GM21723 (cell line): ENCODE measurements at regions not wholly inside any gene's neighbourhood (a gene's known extent, or its start where the extent isn't known, plus 50 kb on each side); places are given as distances from the start of the nearest gene placed in this dataset.
"Not testable (repeated sequence)": the region's sequence is repeated elsewhere in the genome, so short reads cannot be mapped to it uniquely, and the experiment has no call there.

Experiments
- ATAC-seq: cut with Tn5 transposase; IDR thresholded peaks from one replicate; pipeline ENCODE4 v1.9.1; 2021; ENCODE audit warnings: mild to moderate bottlenecking, moderate library complexity; ENCODE audit not compliant: unreplicated experiment

- ATAC-seq = no peak
These were observed 225.9 kb upstream of the BTBD3 start for GRCh38 chr20:11691766-11692165.

DNA sequence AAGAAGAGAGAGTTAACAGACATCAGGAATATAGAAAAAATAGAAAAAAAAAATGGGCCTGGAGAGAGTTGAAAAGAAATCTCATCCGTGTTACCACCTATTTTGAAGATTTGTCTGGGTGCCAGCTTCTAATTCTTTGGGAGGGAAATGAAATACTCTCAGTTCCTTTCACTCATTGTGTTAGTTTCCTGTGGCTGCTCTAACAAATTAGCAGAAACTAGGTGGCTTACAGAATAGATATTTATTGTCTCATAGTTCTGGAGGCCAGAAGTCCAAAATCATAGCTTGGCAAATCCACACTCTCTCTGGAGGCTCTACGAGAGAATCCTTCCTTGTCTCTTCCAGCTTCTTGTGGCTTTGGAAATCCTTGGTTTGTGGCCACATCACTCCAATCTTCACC, 225.1 kb upstream of the BTBD3 start:
- ATAC-seq = no peak

- ATAC-seq = no peak
These were observed 223.2 kb upstream of the BTBD3 start for GRCh38 chr20:11694467-11694866.

DNA sequence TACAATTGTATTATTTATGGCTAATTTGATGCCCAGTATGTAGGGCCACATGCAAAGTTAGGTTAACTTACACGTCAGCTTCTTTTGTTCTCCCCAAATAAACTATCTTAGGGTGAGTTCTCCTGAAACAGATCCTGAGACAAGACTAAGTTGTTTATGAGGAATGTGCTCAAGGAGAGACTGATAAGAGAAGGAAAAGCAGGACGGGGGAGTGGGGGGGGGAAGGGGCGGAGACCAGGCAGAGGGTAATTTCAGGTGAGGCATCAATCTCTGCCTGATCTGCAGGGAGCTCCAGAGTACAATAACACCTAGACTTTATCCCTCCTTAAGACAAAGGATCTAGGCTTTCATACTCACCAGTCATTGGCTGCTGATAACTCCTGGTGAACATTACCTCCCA, 220.6 kb upstream of the BTBD3 start:
- no peak for ATAC-seq

DNA sequence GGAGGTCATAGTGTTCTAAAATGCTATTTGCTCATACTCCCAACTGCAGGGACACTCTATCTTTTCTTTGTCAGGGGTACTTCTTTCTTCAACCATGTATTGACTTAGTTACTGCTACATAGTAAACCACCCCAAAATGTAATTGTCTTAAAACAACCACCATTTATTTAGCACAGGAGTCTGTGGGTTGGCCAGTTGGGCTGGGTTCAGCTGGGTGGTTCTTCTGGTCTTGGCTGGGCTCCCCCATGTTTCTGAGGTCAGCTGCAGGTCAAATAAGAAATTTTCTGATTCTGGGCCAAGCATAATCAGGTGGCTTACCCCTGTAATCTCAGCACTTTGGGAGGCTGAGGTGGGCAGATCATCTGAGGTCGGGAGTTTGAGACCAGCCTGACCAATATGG, 220.0 kb upstream of the BTBD3 start:
- no peak for ATAC-seq

GRCh38 chr20:11698124-11698523, 219.6 kb upstream of the BTBD3 start:
- ATAC-seq = no peak

- ATAC-seq = no peak
These were observed 216.9 kb upstream of the BTBD3 start for GRCh38 chr20:11700831-11701230.

GRCh38 chr20:11702721-11703518, 214.8 kb upstream of the BTBD3 start:
- ATAC-seq = no peak

GRCh38 chr20:11705512-11705911, 212.2 kb upstream of the BTBD3 start:
- no peak for ATAC-seq

GRCh38 chr20:11708223-11708622, 209.5 kb upstream of the BTBD3 start:
- ATAC-seq = not testable (repeated sequence)

GRCh38 chr20:11711214-11711613, 206.5 kb upstream of the BTBD3 start:
- ATAC-seq = no peak

DNA sequence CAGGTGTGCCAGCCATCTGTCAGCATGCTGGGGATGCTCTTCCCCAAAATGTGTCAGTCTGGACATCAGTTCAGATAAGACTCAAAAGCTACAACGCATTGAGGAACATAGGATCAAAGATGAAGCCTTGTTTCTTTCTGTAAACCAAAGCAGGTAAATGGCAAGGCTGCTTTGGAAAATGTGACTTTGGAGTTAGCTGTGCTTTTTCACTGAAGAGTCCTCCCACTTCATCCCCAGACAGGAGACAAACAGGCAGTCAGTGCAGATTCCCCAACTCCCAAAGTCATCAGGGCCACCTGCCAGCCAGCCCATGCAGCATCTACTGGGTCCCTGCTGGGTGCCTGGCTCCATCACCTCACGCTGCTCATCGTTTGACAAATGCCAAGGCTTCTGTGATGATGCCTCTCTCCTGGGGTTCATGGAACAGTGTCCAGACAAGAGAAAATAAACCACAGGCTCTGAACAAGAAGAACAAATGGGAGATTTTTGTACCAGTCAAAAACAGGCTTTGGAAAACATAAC, 205.0 kb upstream of the BTBD3 start:
- no peak for ATAC-seq

DNA sequence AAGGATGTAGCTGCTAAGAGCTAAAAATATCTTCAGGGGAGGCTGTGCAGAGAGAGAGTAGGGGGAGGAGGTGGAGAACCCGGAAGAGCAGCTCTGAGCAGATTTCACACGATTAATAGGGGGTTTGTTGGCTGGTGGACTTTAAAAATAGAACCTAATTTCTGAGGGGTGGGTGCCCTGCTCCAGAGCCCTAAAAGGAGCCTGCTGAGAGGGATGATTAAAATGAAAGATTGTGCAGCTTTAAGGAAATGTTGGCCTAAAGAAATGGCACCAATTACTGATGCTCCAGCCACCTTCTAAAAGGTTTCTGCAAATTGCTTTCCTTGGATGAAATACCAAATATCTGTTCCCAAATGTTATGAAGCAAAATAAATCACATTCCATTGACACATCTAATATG, 202.8 kb upstream of the BTBD3 start:
- ATAC-seq = no peak

DNA sequence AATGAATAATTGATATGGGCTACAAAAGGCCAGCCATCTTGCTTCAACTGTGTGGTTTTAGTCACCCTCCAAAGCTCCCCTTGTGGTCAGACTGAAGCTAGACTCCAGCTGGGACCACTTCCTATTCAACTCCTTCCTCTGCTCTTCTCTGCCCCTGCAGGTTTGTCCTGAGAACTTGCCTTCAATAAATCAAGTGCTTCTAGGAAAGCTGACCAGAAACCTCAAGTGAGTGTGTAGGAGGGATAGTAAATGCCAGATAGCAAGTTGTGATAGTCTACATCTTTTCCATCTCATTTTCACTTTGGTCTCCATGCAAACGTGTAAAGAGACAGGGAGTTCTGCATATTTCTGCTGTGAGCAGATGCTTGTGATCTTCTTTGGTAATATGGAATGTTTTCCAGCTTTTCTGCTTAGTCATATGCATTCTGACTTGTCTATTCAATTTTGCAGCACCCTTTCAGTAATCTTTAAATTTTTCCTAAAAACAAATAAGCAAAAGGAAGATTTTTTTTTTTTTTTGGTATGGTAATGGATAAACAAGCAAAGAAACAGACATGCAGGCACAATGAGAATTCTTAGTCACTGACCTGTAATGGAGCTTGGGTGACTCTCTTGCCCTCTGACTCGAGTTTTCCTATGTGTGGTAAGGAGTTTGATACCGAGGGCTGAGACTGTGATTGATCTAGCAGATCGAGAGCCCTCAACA, 201.3 kb upstream of the BTBD3 start:
- no peak for ATAC-seq

- ATAC-seq = no peak
These were observed 200.8 kb upstream of the BTBD3 start for GRCh38 chr20:11716945-11717248.

- no peak for ATAC-seq
These were observed 200.1 kb upstream of the BTBD3 start for GRCh38 chr20:11717562-11717961.

GRCh38 chr20:11718474-11719094, 199.1 kb upstream of the BTBD3 start:
- no peak for ATAC-seq

DNA sequence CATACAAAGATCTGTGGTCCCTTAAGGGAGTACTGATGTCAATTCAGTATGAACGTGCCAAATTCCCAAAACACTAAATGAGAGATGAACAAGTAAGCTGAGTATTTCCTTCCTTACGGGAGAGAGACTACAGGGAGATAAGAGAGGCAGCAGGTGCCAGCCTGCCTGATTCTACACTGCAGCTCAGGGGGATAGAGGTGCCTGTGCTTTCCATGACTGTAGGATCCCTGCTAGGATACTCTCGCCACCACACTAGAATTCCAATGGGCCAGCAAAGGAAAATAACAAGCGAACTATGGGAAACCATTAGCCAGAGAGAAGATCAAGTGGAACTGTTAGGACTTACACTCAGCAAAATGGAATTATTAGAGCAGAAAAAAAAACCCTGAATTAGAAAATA, 198.5 kb upstream of the BTBD3 start:
- ATAC-seq = no peak

DNA sequence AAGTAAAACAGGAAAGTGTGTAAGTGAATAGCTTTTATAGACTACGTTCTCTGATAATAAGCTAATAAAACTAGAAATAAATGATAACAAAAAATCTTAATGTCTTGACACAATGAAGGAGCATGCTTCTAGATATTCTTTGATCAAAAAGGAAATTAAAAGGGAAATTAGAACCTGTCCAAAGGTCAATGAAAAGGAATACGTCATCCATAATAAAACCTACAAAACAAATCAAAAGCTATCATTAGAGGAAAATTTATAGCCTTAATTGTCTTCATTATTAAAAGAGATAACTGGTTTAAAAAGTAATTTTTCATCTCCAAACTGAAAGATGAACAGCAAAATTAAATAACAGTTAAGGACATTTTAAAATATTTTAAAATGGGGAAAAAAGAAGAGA, 196.3 kb upstream of the BTBD3 start:
- no peak for ATAC-seq

- no peak for ATAC-seq
These were observed 193.6 kb upstream of the BTBD3 start for GRCh38 chr20:11724097-11724496.

DNA sequence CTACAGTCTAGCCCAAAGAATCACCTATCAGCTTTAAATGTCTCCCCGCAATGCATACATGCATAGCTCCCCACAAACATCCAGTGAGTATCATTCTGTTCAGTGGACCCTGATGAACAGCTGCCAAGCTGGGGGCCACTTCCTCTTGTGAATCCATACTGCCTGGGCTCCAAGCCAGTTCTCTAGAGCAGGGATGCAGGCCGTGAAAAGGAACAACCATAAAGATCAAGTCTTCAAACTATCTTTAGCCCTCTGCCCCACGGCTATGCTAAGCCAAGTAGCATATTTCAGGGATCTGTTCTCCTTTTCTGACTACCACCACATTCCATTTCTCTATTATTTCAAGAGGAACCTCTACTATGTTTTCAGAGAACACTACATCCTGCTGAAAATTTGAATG, 191.7 kb upstream of the BTBD3 start:
- ATAC-seq = no peak

- no peak for ATAC-seq
These were observed 190.0 kb upstream of the BTBD3 start for GRCh38 chr20:11727708-11728107.
